Upper lobe of right lung (tissue), 1 donor: ENCODE measurements at regions not wholly inside any gene's neighbourhood (a gene's known extent, or its start where the extent isn't known, plus 50 kb on each side); places are given as distances from the start of the nearest gene placed in this dataset.

Experiments used
- ATAC-seq: fragments of 200-7000 bp; cut with Tn5 transposase; one replicate; pipeline ENCODE4 v1.9.1; 2020; ENCODE audit warnings: mild to moderate bottlenecking, moderate library complexity
- DNase-seq: peaks from one replicate; pipeline ENCODE4 v3.0.0-alpha.2; 2020
- H3K27ac ChIP-seq: fragments of 200-600 bp; one replicate; pipeline ENCODE4 v1.8.0; 2022
- H3K27me3 ChIP-seq: fragments of 200-600 bp; one replicate; pipeline ENCODE4 v1.8.0; 2022; ENCODE audit warnings: mild to moderate bottlenecking
- H3K36me3 ChIP-seq: fragments of 200-600 bp; one replicate; pipeline ENCODE4 v1.8.0; 2022
- H3K4me1 ChIP-seq: fragments of 200-600 bp; one replicate; pipeline ENCODE4 v1.8.0; 2022
- H3K4me3 ChIP-seq: fragments of 200-600 bp; one replicate; pipeline ENCODE4 v1.8.0; 2022; ENCODE audit warnings: mild to moderate bottlenecking
- H3K9me3 ChIP-seq: fragments of 200-600 bp; one replicate; pipeline ENCODE4 v1.8.0; 2022
- CTCF ChIP-seq: fragments of 200-600 bp; IDR thresholded peaks from one replicate; pipeline ENCODE4 v1.8.0; 2022; ENCODE audit warnings: antibody characterized with exemption
- intact Hi-C: fragments of 100-400 bp; cut with DNase I; formaldehyde crosslinking; loops from one replicate; pipeline ENCODE4 v1.11.0; 2022
- donor health status: DM: no; HTN: yes; CAD: no; lungs with severe emphysema.

- no peaks in the 10 kb centered on the region for H3K27me3 ChIP-seq
- no peaks in the 10 kb centered on the region for H3K36me3 ChIP-seq
- no peak for DNase-seq
- TF ChIP-seq CTCF, result no peak
- H3K9me3 ChIP-seq, result no peaks in the 10 kb centered on the region
- no peak overlapping the region for H3K4me3 ChIP-seq
- H3K4me1 ChIP-seq, result no peaks in the 10 kb centered on the region
- no peak for ATAC-seq
- H3K27ac ChIP-seq, result no peak overlapping the region
- intact Hi-C loops, result no loop called here
These were observed 133.2 kb upstream of the ARHGAP5 start for GRCh38 chr14:31943861-31944255.

- intact Hi-C loops, result no loop called here
- H3K27me3 ChIP-seq, result no peaks in the 10 kb centered on the region
- no peaks in the 10 kb centered on the region for H3K4me1 ChIP-seq
- H3K27ac ChIP-seq, result no peak overlapping the region
- no peak for DNase-seq
- no peak for ATAC-seq
- no peak overlapping the region for H3K4me3 ChIP-seq
- H3K36me3 ChIP-seq, result no peaks in the 10 kb centered on the region
- no peaks in the 10 kb centered on the region for H3K9me3 ChIP-seq
- TF ChIP-seq CTCF, result no peak
These were observed 132.6 kb upstream of the ARHGAP5 start for GRCh38 chr14:31944256-31945073.

GRCh38 chr14:31945074-31945613 lies 132.0 kb upstream of the ARHGAP5 start:
- Histone ChIP-seq H3K4me3 (no peak overlapping the region), H3K4me1 (peaks cover 4% of the 10 kb centered on the region), H3K9me3 (no peaks in the 10 kb centered on the region), H3K36me3 (no peaks in the 10 kb centered on the region), H3K27ac (no peak overlapping the region), H3K27me3 (no peaks in the 10 kb centered on the region)
- no peak for TF ChIP-seq CTCF
- ATAC-seq (no peak), DNase-seq (no peak)
- intact Hi-C loops, result no loop called here

GRCh38 chr14:31945701-31946100 lies 131.4 kb upstream of the ARHGAP5 start:
- Histone ChIP-seq H3K4me1 (peaks cover 8% of the 10 kb centered on the region), H3K9me3 (no peaks in the 10 kb centered on the region), H3K27ac (no peak overlapping the region), H3K4me3 (no peak overlapping the region), H3K27me3 (no peaks in the 10 kb centered on the region), H3K36me3 (no peaks in the 10 kb centered on the region)
- TF ChIP-seq CTCF, result no peak
- DNase-seq (no peak), ATAC-seq (no peak)
- intact Hi-C loops, result no loop called here

GRCh38 chr14:31947076-31947475 lies 130.0 kb upstream of the ARHGAP5 start:
- no peaks in the 10 kb centered on the region for H3K27me3 ChIP-seq
- peaks cover 13% of the 10 kb centered on the region for H3K4me1 ChIP-seq
- DNase-seq, result no peak
- no peak for TF ChIP-seq CTCF
- H3K4me3 ChIP-seq, result no peak overlapping the region
- no peaks in the 10 kb centered on the region for H3K36me3 ChIP-seq
- intact Hi-C loops, result no loop called here
- no peak overlapping the region for H3K27ac ChIP-seq
- H3K9me3 ChIP-seq, result no peaks in the 10 kb centered on the region
- ATAC-seq, result no peak
